Aorta (tissue), 5 donors: ENCODE measurements at regions not wholly inside any gene's neighbourhood (a gene's known extent, or its start where the extent isn't known, plus 50 kb on each side); places are given as distances from the start of the nearest gene placed in this dataset.
"Not testable (repeated sequence)": the region's sequence is repeated elsewhere in the genome, so short reads cannot be mapped to it uniquely, and the experiment has no call there.

Source experiments
- ATAC-seq: fragments of 200-7000 bp; cut with Tn5 transposase; one replicate; pipeline ENCODE4 v1.9.1; 2022; ENCODE audit warnings: moderate library complexity; ENCODE audit not compliant: low FRiP score
- DNase-seq, 2 donors: peaks; one replicate each; pipeline ENCODE4 v3.0.0-alpha.2; 2020
- H3K27ac ChIP-seq, 2 donors: one replicate each; pipeline ENCODE4 v1.5.1; 2013; ENCODE audit warnings: low read length in 2 of 2, mild to moderate bottlenecking in 2 of 2, moderate library complexity in 2 of 2, control low read depth in 1 of 2, inconsistent platforms in 1 of 2, low read depth in 1 of 2
- H3K27me3 ChIP-seq, 2 donors: one replicate each; pipeline ENCODE4 v1.6.1; 2013; ENCODE audit warnings: control low read depth in 1 of 2, low read length in 1 of 2, mild to moderate bottlenecking in 1 of 2, moderate library complexity in 1 of 2; ENCODE audit not compliant: insufficient read depth in 2 of 2, control insufficient read depth in 1 of 2
- H3K36me3 ChIP-seq, 2 donors: one replicate each; pipeline ENCODE4 v1.6.1; 2013; ENCODE audit warnings: control low read depth in 1 of 2, low read length in 1 of 2, mild to moderate bottlenecking in 1 of 2; ENCODE audit not compliant: insufficient read depth in 2 of 2, control insufficient read depth in 1 of 2
- H3K4me1 ChIP-seq, 2 donors: one replicate each; pipeline ENCODE4 v1.6.1; 2013; ENCODE audit warnings: low read length in 2 of 2, control low read depth in 1 of 2, mild to moderate bottlenecking in 1 of 2, moderate library complexity in 1 of 2; ENCODE audit not compliant: insufficient read depth in 2 of 2, control insufficient read depth in 1 of 2
- H3K4me3 ChIP-seq, 2 donors: one replicate each; pipeline ENCODE4 v1.5.1; 2013; ENCODE audit warnings: low read length in 2 of 2, control low read depth in 1 of 2, mild to moderate bottlenecking in 1 of 2
- H3K9me3 ChIP-seq: one replicate; pipeline ENCODE4 v1.6.1; 2013; ENCODE audit warnings: mild to moderate bottlenecking, low read length; ENCODE audit not compliant: control insufficient read depth
- WGBS, 2 donors: extraction: QIAGEN DNeasy Blood & Tissue Kit; methylation state at CpG; one replicate each; pipeline ENCODE4 v1.1.7; 2013; 5-methylcytosine and 5-hydroxymethylcytosine counted together
- intact Hi-C, 2 donors: fragments of 100-400 bp; cut with DNase I; formaldehyde crosslinking; loops; one replicate each; pipeline versions ENCODE4 v1.14.2 to v1.15.0; 2022
- donor health status: healthy with polysubstance abuse.
- donor health status: Bipolar disorder and iron deficiency.
- donor health status: DM: no; HTN: no; CAD: no.
- donor health status: DM: no; HTN: no; CAD: no.
- donor health status: DM: yes; HTN: yes; CAD: no.

- ATAC-seq (no peak), DNase-seq (no peak)
- 29 to 37% methylated on average over 1 of the region's 1 CpG for WGBS, 2 donors
- no peak overlapping the region for H3K4me3 ChIP-seq
- intact Hi-C loops: no loop called here
- H3K9me3 ChIP-seq: no peaks in the 10 kb centered on the region
- peaks cover 0 to 4% of the 10 kb centered on the region in 2 donors for H3K4me1 ChIP-seq
- no peak overlapping the region for H3K27ac ChIP-seq
- no peaks in the 10 kb centered on the region for H3K36me3 ChIP-seq
- no peaks in the 10 kb centered on the region for H3K27me3 ChIP-seq
Observed at GRCh38 chr22:40094485-40094884, 83.2 kb upstream of the TNRC6B start.

DNA sequence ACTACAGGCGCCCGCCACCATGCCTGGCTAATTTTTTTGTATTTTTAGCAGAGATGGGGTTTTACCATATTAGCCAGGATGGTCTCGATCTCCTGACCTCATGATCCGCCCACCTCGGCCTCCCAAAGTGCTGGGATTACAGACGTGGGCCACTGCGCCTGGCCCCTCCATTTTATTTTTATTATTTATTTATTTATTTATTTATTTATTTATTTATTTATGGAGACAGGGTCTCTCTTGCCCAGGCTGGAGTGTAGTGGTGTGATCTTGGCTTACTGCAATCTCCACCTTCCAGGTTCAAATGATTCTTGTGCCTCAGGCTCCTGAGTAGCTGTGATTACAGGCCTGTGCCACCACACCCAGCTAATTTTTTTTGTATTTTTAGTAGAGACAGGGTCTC, 77.8 kb upstream of the TNRC6B start:
- intact Hi-C loops, H3K4me3 ChIP-seq, H3K9me3 ChIP-seq, H3K4me1 ChIP-seq, H3K36me3 ChIP-seq, H3K27ac ChIP-seq, DNase-seq, H3K27me3 ChIP-seq, ATAC-seq: not testable (repeated sequence)
- WGBS, 2 donors: 99% methylated on average over 7 of the region's 7 CpGs

- no peak overlapping the region for H3K4me3 ChIP-seq
- intact Hi-C loops: no loop called here
- H3K27me3 ChIP-seq: no peaks in the 10 kb centered on the region
- no peak overlapping the region for H3K27ac ChIP-seq
- no peaks in the 10 kb centered on the region for H3K36me3 ChIP-seq
- WGBS, 2 donors: 95 to 100% methylated on average over 3 of the region's 3 CpGs
- DNase-seq (no peak), ATAC-seq (no peak)
- H3K9me3 ChIP-seq: no peaks in the 10 kb centered on the region
- H3K4me1 ChIP-seq: peaks cover 0 to 3% of the 10 kb centered on the region in 2 donors
Observed at GRCh38 chr22:40105755-40106154, 72.0 kb upstream of the TNRC6B start.

GRCh38 chr22:40107244-40107643, 70.5 kb upstream of the TNRC6B start:
- no peaks in the 10 kb centered on the region for H3K27me3 ChIP-seq
- DNase-seq (no peak), ATAC-seq (no peak)
- WGBS, 2 donors: 15 to 18% methylated on average over 1 of the region's 1 CpG
- intact Hi-C loops: no loop called here
- no peak overlapping the region for H3K27ac ChIP-seq
- H3K4me1 ChIP-seq: peaks cover 0 to 3% of the 10 kb centered on the region in 2 donors
- peak overlapping the region in 1 of 2 donors; percentile 39 for H3K4me3 ChIP-seq
- H3K36me3 ChIP-seq: no peaks in the 10 kb centered on the region
- no peaks in the 10 kb centered on the region for H3K9me3 ChIP-seq

GRCh38 chr22:40107851-40108378, 69.8 kb upstream of the TNRC6B start:
- Histone ChIP-seq H3K4me1 (peaks cover 0 to 3% of the 10 kb centered on the region in 2 donors), H3K9me3 (no peaks in the 10 kb centered on the region), H3K27ac (peak overlapping the region in 1 of 2 donors; percentile 56), H3K27me3 (no peaks in the 10 kb centered on the region), H3K36me3 (no peaks in the 10 kb centered on the region), H3K4me3 (peak overlapping the region; percentile 6 to 70)
- WGBS, 2 donors: 15 to 16% methylated on average over 6 of the region's 6 CpGs
- DNase-seq (no peak), ATAC-seq (peak; percentile 60)
- intact Hi-C loops: no loop called here

DNA sequence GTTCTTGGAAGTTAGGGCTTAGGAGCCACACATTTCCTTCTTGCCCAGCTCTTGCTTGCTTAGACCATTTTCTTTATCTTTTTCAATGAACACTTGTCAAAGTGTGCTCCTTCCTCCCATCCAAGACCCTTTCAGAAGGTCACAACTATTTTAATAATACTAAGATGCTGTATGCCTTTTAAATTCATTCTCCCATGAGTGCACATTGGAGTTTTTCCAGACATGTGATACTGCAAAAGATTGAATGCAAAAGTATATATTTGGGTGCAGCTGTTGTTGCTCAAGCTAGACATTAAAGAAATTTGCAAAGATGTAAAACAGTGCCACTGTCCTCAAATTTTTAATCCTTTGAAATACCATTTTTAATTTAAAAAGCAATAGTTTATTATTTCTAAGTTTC, 69.3 kb upstream of the TNRC6B start:
- no peak for ATAC-seq
- intact Hi-C loops: no loop called here

GRCh38 chr22:40108926-40109325, 68.8 kb upstream of the TNRC6B start:
- H3K9me3 ChIP-seq, H3K27me3 ChIP-seq, DNase-seq, intact Hi-C loops, H3K36me3 ChIP-seq, ATAC-seq, H3K4me3 ChIP-seq, H3K4me1 ChIP-seq, H3K27ac ChIP-seq: not testable (repeated sequence)
- 99% methylated on average over 5 of the region's 5 CpGs for WGBS, 2 donors

More for the DNA sequence above, 69.3 kb upstream of the TNRC6B start:
- Histone ChIP-seq H3K27ac (no peak overlapping the region), H3K4me3 (no peak overlapping the region), H3K27me3 (no peaks in the 10 kb centered on the region), H3K36me3 (no peaks in the 10 kb centered on the region), H3K9me3 (no peaks in the 10 kb centered on the region), H3K4me1 (peaks cover 0 to 3% of the 10 kb centered on the region in 2 donors)
- no peak for DNase-seq

- H3K36me3 ChIP-seq: no peaks in the 10 kb centered on the region
- no peak overlapping the region for H3K27ac ChIP-seq
- no peak overlapping the region for H3K4me3 ChIP-seq
- DNase-seq (no peak), ATAC-seq (no peak)
- 84 to 93% methylated on average over 2 of the region's 2 CpGs for WGBS, 2 donors
- H3K4me1 ChIP-seq: peaks cover 0 to 3% of the 10 kb centered on the region in 2 donors
- intact Hi-C loops: no loop called here
- H3K9me3 ChIP-seq: no peaks in the 10 kb centered on the region
- H3K27me3 ChIP-seq: no peaks in the 10 kb centered on the region
Observed at GRCh38 chr22:40111451-40111850, 66.3 kb upstream of the TNRC6B start.

GRCh38 chr22:40112595-40112994, 65.1 kb upstream of the TNRC6B start:
- Histone ChIP-seq H3K4me3 (no peak overlapping the region), H3K36me3 (no peaks in the 10 kb centered on the region), H3K27ac (no peak overlapping the region), H3K9me3 (no peaks in the 10 kb centered on the region), H3K27me3 (no peaks in the 10 kb centered on the region), H3K4me1 (no peaks in the 10 kb centered on the region)
- DNase-seq (no peak), ATAC-seq (no peak)
- WGBS, 2 donors: 83% methylated on average over 3 of the region's 3 CpGs
- intact Hi-C loops: no loop called here
